Thoracic aorta (tissue), 2 donors: ENCODE measurements at regions not wholly inside any gene's neighbourhood (a gene's known extent, or its start where the extent isn't known, plus 50 kb on each side); places are given as distances from the start of the nearest gene placed in this dataset.

Source experiments
- ATAC-seq: fragments of 150-250 bp; one replicate; pipeline ENCODE4 v1.8.0; 2017; ENCODE audit warnings: low read depth; ENCODE audit not compliant: insufficient number of reproducible peaks, low FRiP score
- DNase-seq: peaks from one replicate; pipeline ENCODE4 v3.0.0-alpha.2; 2020; ENCODE audit warnings: low spot score
- H3K27ac ChIP-seq, 2 donors: fragments of 200-600 bp; sonication (generic); 1 replicate in 1 of 2; 2 replicates in 1 of 2; pipeline ENCODE4 v1.5.1; 2016; ENCODE audit warnings: mild to moderate bottlenecking in 2 of 2, moderate library complexity in 2 of 2
- H3K27me3 ChIP-seq: fragments of 200-600 bp; sonication (generic); replicated peaks from 2 replicates; pipeline ENCODE4 v1.6.0; 2016; ENCODE audit warnings: mild to moderate bottlenecking; ENCODE audit not compliant: insufficient read depth
- H3K36me3 ChIP-seq: fragments of 200-600 bp; sonication (generic); one replicate; pipeline ENCODE4 v1.5.1; 2016
- H3K4me1 ChIP-seq, 2 donors: fragments of 200-600 bp; sonication (generic); 1 replicate in 1 of 2; 2 replicates in 1 of 2; pipeline versions ENCODE4 v1.5.1 to v1.6.0; 2016; ENCODE audit warnings: low read depth in 2 of 2, mild to moderate bottlenecking in 1 of 2; ENCODE audit not compliant: control insufficient read depth in 1 of 2
- H3K4me3 ChIP-seq: fragments of 200-600 bp; sonication (generic); 2 replicates; pipeline ENCODE4 v1.5.1; 2016; ENCODE audit warnings: mild to moderate bottlenecking
- H3K9me3 ChIP-seq: fragments of 200-600 bp; sonication (generic); 2 replicates; pipeline ENCODE4 v1.5.1; 2016
- TF ChIP-seq, protein P1 (sequence below): fragments of 200-600 bp; sonication (generic); IDR thresholded peaks from one replicate; pipeline ENCODE4 v1.5.1; 2019; ENCODE audit warnings: antibody characterized with exemption

- Histone ChIP-seq H3K27me3 (no peaks in the 10 kb centered on the region), H3K4me1 (no peaks in the 10 kb centered on the region), H3K4me3 (no peak overlapping the region), H3K36me3 (no peaks in the 10 kb centered on the region), H3K9me3 (no peaks in the 10 kb centered on the region), H3K27ac (no peak overlapping the region)
- DNase-seq, result no peak
- TF ChIP-seq, protein P1, sequence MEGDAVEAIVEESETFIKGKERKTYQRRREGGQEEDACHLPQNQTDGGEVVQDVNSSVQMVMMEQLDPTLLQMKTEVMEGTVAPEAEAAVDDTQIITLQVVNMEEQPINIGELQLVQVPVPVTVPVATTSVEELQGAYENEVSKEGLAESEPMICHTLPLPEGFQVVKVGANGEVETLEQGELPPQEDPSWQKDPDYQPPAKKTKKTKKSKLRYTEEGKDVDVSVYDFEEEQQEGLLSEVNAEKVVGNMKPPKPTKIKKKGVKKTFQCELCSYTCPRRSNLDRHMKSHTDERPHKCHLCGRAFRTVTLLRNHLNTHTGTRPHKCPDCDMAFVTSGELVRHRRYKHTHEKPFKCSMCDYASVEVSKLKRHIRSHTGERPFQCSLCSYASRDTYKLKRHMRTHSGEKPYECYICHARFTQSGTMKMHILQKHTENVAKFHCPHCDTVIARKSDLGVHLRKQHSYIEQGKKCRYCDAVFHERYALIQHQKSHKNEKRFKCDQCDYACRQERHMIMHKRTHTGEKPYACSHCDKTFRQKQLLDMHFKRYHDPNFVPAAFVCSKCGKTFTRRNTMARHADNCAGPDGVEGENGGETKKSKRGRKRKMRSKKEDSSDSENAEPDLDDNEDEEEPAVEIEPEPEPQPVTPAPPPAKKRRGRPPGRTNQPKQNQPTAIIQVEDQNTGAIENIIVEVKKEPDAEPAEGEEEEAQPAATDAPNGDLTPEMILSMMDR, result no peak
- ATAC-seq, result no peak
Measured at GRCh38 chr3:159236321-159236720, 434.5 kb downstream of the MFSD1 start.

DNA sequence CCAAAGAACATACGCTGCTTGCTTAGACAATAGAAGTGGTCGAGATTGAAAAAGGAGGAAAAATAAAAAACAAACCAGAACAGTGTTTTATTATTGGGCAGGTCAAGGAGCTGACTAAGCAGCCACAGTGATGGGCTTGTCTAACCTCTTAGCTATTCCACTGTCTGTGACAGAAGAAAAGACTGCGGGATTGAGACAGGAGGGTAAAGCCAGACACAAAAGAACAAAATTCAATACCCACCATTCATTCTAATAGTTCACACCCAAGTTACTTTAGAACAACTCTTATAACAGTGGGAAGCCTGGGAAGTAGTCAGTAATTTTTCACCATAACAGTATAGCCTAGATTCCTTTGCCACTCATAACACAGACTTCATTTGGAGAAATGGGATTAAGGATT, 435.4 kb downstream of the MFSD1 start:
- DNase-seq (no peak), ATAC-seq (no peak)
- TF ChIP-seq, protein P1, result no peak
- Histone ChIP-seq H3K9me3 (no peaks in the 10 kb centered on the region), H3K4me3 (no peak overlapping the region), H3K36me3 (no peaks in the 10 kb centered on the region), H3K27ac (no peak overlapping the region), H3K27me3 (no peaks in the 10 kb centered on the region), H3K4me1 (no peaks in the 10 kb centered on the region)

- no peaks in the 10 kb centered on the region for H3K36me3 ChIP-seq
- no peaks in the 10 kb centered on the region for H3K9me3 ChIP-seq
- DNase-seq (no peak), ATAC-seq (no peak)
- H3K27ac ChIP-seq, result no peak overlapping the region
- TF ChIP-seq, protein P1, result no peak
- no peaks in the 10 kb centered on the region for H3K27me3 ChIP-seq
- H3K4me1 ChIP-seq, result no peaks in the 10 kb centered on the region
- no peak overlapping the region for H3K4me3 ChIP-seq
Measured at GRCh38 chr3:159238646-159239045, 436.8 kb downstream of the MFSD1 start.

DNA sequence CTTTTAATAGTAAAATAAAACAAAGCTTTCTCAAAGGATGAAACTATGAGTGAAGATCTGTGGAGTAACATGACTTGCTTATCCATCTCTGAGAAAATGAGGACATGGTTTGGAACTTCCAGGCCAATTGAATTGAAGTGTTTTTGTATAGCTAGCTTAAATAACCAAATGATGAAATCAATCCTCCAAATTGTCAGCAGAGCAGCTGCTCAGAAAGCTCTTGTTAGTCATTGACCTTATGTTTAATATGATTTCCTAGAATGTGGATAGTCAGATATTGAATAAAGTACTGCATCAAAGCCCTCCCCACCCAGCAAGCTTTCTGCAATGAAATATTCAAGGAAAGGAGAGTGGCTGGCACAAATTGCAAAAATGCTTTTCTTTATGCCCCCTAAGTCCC, 437.2 kb downstream of the MFSD1 start:
- no peaks in the 10 kb centered on the region for H3K27me3 ChIP-seq
- DNase-seq (no peak), ATAC-seq (no peak)
- no peaks in the 10 kb centered on the region for H3K36me3 ChIP-seq
- H3K4me1 ChIP-seq, result no peaks in the 10 kb centered on the region
- H3K9me3 ChIP-seq, result no peaks in the 10 kb centered on the region
- TF ChIP-seq, protein P1, result no peak
- H3K4me3 ChIP-seq, result no peak overlapping the region
- H3K27ac ChIP-seq, result no peak overlapping the region

DNA sequence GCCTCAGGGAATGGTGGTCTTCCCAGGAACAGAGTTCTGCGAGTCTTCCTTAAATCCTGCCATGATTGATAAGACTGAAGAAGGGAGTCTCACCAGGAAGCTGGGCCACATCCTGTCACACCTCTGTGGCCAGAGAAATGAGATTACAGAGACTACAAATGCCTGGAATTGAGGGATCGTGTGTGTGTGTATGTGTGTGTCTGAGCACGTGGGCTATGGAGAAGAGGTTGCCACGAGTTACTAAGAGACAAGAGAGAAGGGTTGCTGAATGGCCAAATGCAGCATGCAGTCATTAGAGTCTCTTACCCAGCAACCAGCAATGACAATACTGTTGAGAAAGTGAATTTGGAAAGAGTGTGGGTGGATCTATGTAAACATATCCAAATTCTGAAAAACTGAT, 443.1 kb downstream of the MFSD1 start:
- no peak for ATAC-seq
- TF ChIP-seq, protein P1, result no peak
- Histone ChIP-seq H3K4me1 (no peaks in the 10 kb centered on the region), H3K36me3 (no peaks in the 10 kb centered on the region), H3K27ac (no peak overlapping the region), H3K9me3 (no peaks in the 10 kb centered on the region), H3K4me3 (no peak overlapping the region), H3K27me3 (no peaks in the 10 kb centered on the region)
- no peak for DNase-seq
